MCF 10A (cell line): ENCODE measurements at regions not wholly inside any gene's neighbourhood (a gene's known extent, or its start where the extent isn't known, plus 50 kb on each side); places are given as distances from the start of the nearest gene placed in this dataset.
"Not testable (repeated sequence)": the region's sequence is repeated elsewhere in the genome, so short reads cannot be mapped to it uniquely, and the experiment has no call there.

Source experiments
- BruUV-seq: library from RNA; stranded (reverse); fragments of 400-500 nt; replicated peaks from 2 replicates; lab custom pipeline; 2021; lab: Mats Ljungman, UMichigan
- CTCF ChIA-PET: fragments of 300-600 bp; sonication (Branson Sonifier 250); formaldehyde crosslinking; extraction: SDS; loops from one replicate; lab custom pipeline; 2021; ENCODE audit warnings: antibody characterized with exemption, inconsistent platforms; lab: Yijun Ruan, JAX
- POLR2A ChIA-PET: fragments of 300-600, 350-650 bp; sonication (Branson Sonifier 250); formaldehyde crosslinking; extraction: SDS; loops from one replicate; lab custom pipeline; 2020; ENCODE audit warnings: antibody characterized with exemption, inconsistent platforms; lab: Yijun Ruan, JAX
- DNase-seq: peaks from one replicate; pipeline ENCODE4 v3.0.0-alpha.2; 2018; ENCODE audit not compliant: unreplicated experiment
- H3K27ac Mint-ChIP-seq: one replicate; pipeline ENCODE4 v1.8.0; 2022; ENCODE audit warnings: mild to moderate bottlenecking, low read depth, mixed read lengths; ENCODE audit not compliant: unreplicated experiment
- H3K27me3 Mint-ChIP-seq: one replicate; pipeline ENCODE4 v1.8.0; 2022; ENCODE audit warnings: mixed read lengths; ENCODE audit not compliant: insufficient read depth, unreplicated experiment
- H3K36me3 Mint-ChIP-seq: one replicate; pipeline ENCODE4 v1.8.0; 2022; ENCODE audit warnings: mild to moderate bottlenecking, moderate library complexity, mixed read lengths; ENCODE audit not compliant: insufficient read depth, unreplicated experiment
- H3K4me1 Mint-ChIP-seq: one replicate; pipeline ENCODE4 v1.8.0; 2022; ENCODE audit warnings: mixed read lengths; ENCODE audit not compliant: insufficient read depth, unreplicated experiment
- H3K4me3 Mint-ChIP-seq: one replicate; pipeline ENCODE4 v1.8.0; 2022; ENCODE audit warnings: mild to moderate bottlenecking, moderate library complexity, mixed read lengths; ENCODE audit not compliant: unreplicated experiment
- H3K9me3 Mint-ChIP-seq: one replicate; pipeline ENCODE4 v1.8.0; 2022; ENCODE audit warnings: mixed read lengths; ENCODE audit not compliant: unreplicated experiment
- intact Hi-C: fragments of 100-400 bp; cut with micrococcal nuclease; formaldehyde crosslinking; loops from 2 replicates; pipeline ENCODE4 v1.14.1; 2022
- TF ChIP-seq, protein P1 (sequence below): fragments of 200-600 bp; IDR thresholded peaks from one replicate; pipeline ENCODE4 v1.8.0; 2022; ENCODE audit warnings: antibody characterized with exemption, mild to moderate bottlenecking; ENCODE audit not compliant: unreplicated experiment

DNA sequence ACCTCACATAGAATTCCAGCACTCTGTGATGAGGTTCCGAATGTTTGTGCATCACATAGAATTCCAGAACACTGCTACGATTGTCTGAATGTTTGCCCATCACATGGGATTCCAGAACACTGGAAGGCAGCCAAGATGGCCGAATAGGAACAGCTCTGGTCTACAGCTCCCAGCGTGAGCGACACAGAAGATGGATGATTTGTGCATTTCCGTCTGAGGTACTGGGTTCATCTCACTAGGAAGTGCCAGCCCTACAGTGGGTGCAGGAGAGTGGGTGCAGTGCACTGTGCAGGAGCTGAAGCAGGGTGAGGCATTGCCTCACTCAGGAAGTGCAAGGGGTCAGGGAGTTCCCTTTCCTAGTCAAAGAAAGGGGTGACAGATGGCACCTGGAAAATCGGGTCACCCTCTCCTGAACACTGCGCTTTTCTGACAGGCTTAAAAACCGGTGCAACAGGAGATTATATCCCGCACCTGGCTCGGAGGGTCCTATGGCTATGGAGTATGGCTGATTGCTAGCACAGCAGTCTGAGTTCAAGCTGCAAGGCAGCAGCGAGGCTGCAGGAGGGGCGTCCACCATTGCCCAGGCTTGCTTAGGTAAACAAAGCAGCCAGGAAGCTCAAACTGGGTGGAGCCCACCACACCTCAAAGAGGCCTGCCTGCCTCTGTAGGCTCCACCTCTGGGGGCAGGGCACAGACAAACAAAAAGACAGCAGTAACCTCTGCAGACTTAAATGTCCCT is 212.7 kb downstream of the FOXD4L6 start:
- intact Hi-C loops, H3K36me3 Mint-ChIP-seq, CTCF ChIA-PET, POLR2A ChIA-PET, H3K4me1 Mint-ChIP-seq, H3K27me3 Mint-ChIP-seq, H3K4me3 Mint-ChIP-seq, BruUV-seq, H3K27ac Mint-ChIP-seq: not testable (repeated sequence)
- peaks cover 52% of the 10 kb centered on the region for H3K9me3 Mint-ChIP-seq
- peak; percentile 34 for DNase-seq

GRCh38 chr9:40914772-40915659 is 213.5 kb downstream of the FOXD4L6 start:
- POLR2A ChIA-PET, result no interaction called here
- no TSS peak for BruUV-seq
- H3K9me3 Mint-ChIP-seq, result peaks cover 52% of the 10 kb centered on the region

GRCh38 chr9:40913928-40914673 is 214.4 kb downstream of the FOXD4L6 start:
- no peaks in the 10 kb centered on the region for H3K27me3 Mint-ChIP-seq
- CTCF ChIA-PET, result no interaction called here

More at GRCh38 chr9:40914772-40915659, 213.5 kb downstream of the FOXD4L6 start:
- DNase-seq, result no peak
- H3K4me3 Mint-ChIP-seq, result no peak overlapping the region
- no peak overlapping the region for H3K27ac Mint-ChIP-seq
- no peaks in the 10 kb centered on the region for H3K36me3 Mint-ChIP-seq
- no peaks in the 10 kb centered on the region for H3K4me1 Mint-ChIP-seq
- CTCF ChIA-PET, result no interaction called here
- TF ChIP-seq, protein P1, sequence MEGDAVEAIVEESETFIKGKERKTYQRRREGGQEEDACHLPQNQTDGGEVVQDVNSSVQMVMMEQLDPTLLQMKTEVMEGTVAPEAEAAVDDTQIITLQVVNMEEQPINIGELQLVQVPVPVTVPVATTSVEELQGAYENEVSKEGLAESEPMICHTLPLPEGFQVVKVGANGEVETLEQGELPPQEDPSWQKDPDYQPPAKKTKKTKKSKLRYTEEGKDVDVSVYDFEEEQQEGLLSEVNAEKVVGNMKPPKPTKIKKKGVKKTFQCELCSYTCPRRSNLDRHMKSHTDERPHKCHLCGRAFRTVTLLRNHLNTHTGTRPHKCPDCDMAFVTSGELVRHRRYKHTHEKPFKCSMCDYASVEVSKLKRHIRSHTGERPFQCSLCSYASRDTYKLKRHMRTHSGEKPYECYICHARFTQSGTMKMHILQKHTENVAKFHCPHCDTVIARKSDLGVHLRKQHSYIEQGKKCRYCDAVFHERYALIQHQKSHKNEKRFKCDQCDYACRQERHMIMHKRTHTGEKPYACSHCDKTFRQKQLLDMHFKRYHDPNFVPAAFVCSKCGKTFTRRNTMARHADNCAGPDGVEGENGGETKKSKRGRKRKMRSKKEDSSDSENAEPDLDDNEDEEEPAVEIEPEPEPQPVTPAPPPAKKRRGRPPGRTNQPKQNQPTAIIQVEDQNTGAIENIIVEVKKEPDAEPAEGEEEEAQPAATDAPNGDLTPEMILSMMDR, result no peak
- H3K27me3 Mint-ChIP-seq, result no peaks in the 10 kb centered on the region
- intact Hi-C loops, result no loop called here

DNA sequence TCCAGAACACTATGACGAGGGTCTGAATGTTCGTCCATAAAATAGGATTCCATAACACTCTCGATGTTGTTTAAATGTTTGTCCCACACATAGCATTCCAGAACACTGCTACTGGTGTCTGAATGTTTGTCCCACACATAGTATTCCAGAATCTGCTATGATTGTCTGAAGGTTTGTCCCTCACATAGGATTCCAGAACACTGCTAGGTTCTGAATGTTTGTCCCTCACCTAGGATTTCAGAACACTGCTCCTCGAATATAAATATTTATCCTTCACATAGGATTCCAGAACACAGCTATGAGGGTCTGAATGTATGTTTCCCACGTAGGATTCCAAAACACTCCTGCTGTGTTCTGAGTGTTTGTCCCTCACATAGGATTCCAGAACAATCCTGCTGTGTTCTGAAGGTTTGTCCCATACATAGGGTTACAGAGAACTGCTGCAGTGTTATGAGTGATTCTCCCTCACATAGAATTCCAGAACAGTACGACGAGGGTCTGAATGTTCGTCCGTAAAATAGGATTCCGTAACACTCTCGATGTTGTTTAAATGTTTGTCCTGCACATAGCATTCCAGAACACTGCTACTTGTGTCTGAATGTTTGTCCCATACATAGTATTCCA is 215.3 kb downstream of the FOXD4L6 start:
- TF ChIP-seq, protein P1, result no peak
- H3K4me3 Mint-ChIP-seq, result no peak overlapping the region
- DNase-seq, result no peak
- intact Hi-C loops, result no loop called here
- H3K27me3 Mint-ChIP-seq, result no peaks in the 10 kb centered on the region
- H3K36me3 Mint-ChIP-seq, result no peaks in the 10 kb centered on the region
- no peaks in the 10 kb centered on the region for H3K4me1 Mint-ChIP-seq
- no peak overlapping the region for H3K27ac Mint-ChIP-seq
- peaks cover 51% of the 10 kb centered on the region for H3K9me3 Mint-ChIP-seq
- CTCF ChIA-PET, result no interaction called here
- BruUV-seq, result no TSS peak
- POLR2A ChIA-PET, result no interaction called here

More at GRCh38 chr9:40913928-40914673, 214.4 kb downstream of the FOXD4L6 start:
- intact Hi-C loops, result no loop called here
- Mint-ChIP-seq H3K4me1 (no peaks in the 10 kb centered on the region), H3K36me3 (no peaks in the 10 kb centered on the region), H3K4me3 (no peak overlapping the region), H3K9me3 (peaks cover 56% of the 10 kb centered on the region), H3K27ac (no peak overlapping the region)
- BruUV-seq, result no TSS peak
- POLR2A ChIA-PET, result no interaction called here
- no peak for DNase-seq
- TF ChIP-seq, protein P1, result no peak

DNA sequence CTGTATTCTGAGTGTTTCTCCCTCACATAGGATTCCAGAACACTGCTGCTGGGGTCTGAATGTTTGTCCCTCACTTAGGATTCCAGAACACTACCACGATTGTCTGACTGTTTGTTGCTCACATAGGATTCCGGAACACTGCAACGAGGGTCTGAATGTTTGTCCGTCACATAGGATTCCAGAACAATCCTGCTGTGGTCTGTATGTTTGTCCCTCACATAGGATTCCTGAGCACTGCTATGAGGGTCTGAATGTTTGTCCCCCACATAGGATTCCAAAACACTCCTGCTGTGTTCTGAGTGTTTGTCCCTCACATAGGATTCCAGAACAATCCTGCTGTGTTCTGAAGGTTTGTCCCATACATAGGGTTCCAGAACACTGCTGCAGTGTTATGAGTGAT is 215.8 kb downstream of the FOXD4L6 start:
- DNase-seq, H3K27ac Mint-ChIP-seq, H3K4me1 Mint-ChIP-seq, CTCF ChIA-PET, H3K27me3 Mint-ChIP-seq, POLR2A ChIA-PET, BruUV-seq, intact Hi-C loops, H3K36me3 Mint-ChIP-seq, H3K4me3 Mint-ChIP-seq: not testable (repeated sequence)
- peaks cover 49% of the 10 kb centered on the region for H3K9me3 Mint-ChIP-seq
